NCI-H526 (cell line): ENCODE measurements at regions not wholly inside any gene's neighbourhood (a gene's known extent, or its start where the extent isn't known, plus 50 kb on each side); places are given as distances from the start of the nearest gene placed in this dataset.

ENCODE experiments used
- DNase-seq, 2 experiments: peaks; one replicate each; lab custom pipeline; 2025; lab: John Stamatoyannopoulos, UW

DNA sequence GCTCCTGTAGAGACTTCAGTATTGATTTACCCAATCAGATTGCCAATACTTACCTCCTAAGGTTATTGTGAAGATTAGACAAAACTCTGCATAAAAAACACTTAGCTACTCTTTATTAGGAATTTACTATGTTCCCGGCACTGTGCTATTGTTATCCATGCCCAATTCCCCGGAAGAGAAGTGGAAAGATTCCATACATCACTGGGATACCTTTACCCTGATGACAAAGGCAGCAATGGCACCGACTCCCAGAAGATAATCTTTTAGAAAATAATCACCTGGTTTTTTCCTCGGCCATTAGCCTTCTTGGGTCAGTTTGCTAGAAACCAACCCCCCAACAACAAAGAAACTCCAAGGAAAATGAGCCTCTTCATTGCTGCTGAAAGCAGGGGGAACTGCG, 226.0 kb downstream of the SNX18 start:
- no peak for DNase-seq

DNA sequence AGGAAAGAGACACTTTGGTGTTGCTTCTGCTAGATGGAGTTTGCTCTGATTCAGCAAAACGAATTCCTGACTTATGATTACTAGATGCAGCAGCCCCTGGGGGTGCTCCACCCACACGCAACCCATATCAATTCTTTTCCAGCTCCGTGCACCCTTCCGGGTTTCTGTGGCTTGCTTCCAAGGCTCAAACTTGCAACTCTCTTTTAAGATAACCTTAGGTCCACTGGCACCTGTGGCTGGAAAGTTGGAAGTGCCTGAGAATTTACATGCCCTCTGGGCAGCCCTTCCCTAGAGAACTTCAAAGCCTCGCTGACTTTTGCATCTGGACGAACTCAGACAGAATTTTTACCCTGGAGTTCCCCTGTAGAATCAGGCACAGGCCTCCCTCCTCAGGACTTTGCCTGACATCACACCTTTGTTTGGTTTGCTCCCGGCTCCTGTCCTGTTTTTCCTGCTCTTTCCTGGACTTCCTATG, 224.9 kb downstream of the SNX18 start:
- no peak for DNase-seq

DNA sequence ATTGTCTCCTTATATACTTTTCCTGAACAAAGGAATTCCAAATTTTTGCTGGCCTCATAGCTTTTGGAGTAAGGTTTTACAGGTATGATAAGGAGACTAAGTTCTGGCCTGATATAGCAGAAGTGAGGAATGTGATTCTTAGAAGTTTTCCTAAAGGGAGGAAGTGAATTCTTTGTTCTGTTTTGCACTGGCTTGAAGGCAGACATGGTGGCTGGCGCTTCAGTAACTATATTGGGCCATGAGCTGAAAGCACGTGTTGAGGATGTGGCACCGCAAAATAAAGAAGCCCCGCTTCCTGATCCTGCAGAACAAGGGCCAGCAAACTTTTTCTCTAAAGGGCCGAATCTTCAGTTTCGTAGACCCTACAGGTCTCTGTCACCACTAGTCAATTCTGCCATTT, 224.2 kb downstream of the SNX18 start:
- DNase-seq = no peak

DNA sequence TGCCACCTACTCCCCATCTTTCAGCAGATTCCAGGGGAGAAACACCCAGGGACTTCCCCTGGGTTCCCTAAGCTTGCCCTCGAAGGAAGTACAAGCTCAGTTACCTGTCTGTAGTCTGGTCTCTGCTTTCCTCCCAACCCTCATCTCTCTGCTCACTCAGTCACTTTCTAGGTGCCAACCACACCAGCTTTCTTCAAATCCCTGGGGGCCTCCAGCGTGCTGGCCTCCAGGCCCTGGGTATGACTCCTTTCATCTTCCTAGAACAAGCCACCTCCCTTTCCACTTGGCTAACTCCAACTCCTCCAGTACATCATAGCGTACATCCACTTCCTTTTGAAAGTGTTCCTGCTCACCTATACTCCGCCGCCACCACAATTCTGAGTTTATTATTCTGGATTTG, 222.6 kb downstream of the SNX18 start:
- no peak for DNase-seq

DNA sequence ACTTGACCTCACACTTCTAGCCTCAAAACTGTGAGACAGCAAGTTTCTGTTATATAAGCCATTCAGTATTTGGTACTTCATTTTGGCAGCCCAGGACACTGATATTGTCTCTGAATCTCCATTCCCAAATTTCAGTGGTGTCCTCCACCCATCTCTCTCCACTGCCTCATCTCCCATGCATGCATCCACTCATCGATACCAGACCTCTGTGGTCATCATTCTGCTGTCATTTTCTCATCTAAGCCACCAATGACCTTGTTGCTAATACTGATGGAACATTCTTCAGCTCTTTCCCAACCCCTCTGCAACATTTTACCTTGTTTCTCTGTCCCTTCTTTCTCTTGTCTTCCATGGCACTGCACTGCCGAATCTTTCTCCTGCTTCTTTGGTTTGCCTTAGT, 221.8 kb downstream of the SNX18 start:
- DNase-seq = no peak

DNA sequence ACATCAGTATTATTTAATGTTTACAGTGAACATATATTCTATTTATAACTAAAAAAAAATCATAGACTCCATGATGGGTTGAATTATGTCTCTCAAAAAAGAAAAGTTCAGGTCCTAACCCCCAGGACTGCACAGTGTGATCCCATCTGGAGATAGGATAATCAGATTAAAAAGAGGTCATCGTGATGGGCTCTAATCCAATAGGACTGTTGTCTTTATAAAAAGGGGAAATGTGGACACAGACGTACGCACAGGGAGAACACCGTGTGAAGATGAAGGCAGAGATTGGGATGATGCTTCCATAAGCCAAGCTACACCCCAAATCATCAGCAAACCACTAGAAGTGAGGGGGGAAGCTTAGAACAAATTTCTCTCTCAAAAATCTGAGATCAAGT, 221.4 kb downstream of the SNX18 start:
- DNase-seq = no peak

DNA sequence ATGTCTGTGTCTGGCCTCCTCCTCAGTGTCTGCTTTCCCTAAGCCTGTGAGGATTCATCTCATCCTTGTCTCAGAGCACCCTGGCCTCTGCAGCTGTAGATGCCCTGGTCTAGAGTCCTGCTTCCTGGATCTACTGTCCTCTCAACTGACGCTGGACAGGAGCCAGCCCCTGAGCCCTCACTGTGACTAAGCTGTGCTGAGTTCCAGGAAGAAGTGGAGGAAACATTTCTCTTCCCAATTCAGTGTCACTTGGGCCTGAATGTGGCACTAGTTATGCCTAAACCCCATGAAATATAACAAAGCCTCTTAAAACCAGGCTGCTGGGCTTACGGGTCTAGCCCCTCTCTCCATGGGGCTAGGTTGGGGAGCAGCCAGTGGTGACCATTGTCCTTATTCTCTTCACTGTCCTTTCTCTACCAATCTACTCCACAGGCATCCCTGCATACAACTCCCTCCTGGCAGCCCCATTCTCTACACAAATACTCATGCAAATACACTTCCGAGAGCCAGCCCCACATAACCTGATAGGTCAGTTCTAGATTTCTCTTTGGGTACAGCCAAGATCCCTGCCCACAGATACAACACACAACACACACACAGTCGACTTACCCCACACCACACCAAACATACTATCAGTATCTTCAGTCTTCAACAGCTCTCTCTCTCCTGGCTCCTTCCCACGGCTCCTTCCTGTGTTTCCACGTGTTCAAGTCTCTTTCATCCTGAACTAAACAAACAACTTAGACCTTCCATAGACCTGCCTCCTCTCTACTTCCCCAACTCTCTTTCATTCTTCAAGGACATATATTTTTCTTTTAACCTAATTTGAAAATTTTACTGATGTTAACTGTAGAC, 220.8 kb downstream of the SNX18 start:
- DNase-seq = no peak

DNA sequence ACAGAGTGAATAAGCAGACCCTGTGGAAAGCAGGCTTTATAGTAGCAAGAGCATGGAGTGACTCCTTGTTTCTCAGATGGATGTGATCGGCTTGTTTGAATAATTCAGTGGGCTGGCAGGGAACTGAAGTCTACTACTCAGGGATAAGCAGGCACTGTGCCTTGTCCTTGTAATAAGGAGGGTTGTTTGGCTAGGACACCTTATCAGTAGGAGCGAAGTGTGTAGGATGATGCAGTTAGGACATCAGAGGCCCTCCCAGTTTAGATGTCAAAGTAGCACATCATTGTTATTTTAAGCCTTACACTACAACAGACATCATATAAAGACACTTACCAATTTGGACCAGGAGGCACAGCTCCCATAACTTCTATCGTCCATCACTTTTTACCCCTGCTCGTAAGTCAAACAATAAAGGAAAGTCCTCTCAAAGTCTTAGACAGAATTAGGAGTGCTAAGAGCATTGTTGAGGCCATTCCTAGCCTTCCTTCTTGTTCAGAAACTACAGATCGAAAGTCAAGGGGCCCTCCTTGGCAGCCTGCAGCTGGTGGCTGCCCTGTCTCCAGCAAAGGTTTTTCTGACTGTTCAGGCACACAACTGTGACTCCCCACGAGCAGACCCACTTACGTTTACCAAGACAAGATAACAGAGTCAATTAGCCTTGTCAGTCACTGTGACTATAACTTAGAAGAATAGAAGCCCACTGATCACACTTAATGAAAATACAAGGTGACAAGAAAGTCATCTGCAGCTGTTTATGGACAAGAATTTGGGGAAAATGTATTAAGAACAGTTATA, 218.6 kb downstream of the SNX18 start:
- no peak for DNase-seq

DNA sequence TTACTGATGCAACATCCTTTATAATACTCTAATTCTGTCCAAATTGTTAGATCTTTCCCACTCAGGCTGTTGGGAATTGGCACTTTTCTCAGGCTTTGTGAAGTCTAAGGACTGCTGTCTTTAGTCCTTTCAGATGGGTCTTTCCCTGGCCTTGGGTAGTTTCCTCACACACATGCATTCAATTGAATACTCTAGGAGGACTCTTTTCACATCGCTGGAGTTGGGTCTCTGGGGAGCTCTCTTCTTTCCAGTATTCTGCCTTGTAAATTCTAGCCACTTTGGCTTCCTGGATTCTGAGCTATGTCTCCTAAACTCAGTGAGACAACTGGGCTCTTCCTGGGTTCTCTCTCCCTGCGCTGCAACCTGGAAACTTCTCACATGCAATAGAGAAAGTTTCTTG, 215.5 kb downstream of the SNX18 start:
- DNase-seq = no peak

DNA sequence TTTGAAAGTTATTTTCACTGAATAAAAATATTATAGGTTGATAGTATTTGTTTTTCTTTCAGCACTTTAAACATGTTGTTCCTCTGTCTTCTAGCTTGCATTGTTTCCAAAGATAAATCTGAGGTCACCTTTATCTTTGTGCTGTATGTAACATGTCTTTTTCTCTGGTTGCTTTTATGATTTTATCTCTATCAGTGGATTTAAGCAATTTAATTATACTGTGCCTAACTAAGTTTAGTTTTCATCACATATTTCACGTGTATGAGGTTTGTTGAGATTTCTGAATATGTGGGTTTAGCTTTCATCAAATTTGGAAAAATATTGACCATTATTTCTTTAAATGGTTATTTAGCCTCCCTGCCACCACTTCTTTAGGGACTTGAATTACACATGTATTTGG, 214.5 kb downstream of the SNX18 start:
- DNase-seq = no peak

DNA sequence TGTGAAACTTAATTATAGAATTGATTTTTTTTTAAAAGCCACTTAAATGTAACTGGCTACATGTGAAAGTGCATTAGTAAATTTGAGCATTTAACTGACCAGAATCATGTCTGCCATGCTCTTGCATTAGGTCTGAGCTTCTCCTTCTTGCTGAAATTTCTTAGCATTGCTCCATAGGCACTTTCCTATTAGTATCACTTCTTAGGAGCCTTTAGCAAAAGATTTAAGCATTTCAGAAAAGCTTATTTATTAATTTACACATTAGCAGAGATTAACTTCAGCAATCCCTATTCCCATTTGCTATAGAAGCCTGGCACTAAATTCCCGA, 211.0 kb downstream of the SNX18 start:
- no peak for DNase-seq

DNA sequence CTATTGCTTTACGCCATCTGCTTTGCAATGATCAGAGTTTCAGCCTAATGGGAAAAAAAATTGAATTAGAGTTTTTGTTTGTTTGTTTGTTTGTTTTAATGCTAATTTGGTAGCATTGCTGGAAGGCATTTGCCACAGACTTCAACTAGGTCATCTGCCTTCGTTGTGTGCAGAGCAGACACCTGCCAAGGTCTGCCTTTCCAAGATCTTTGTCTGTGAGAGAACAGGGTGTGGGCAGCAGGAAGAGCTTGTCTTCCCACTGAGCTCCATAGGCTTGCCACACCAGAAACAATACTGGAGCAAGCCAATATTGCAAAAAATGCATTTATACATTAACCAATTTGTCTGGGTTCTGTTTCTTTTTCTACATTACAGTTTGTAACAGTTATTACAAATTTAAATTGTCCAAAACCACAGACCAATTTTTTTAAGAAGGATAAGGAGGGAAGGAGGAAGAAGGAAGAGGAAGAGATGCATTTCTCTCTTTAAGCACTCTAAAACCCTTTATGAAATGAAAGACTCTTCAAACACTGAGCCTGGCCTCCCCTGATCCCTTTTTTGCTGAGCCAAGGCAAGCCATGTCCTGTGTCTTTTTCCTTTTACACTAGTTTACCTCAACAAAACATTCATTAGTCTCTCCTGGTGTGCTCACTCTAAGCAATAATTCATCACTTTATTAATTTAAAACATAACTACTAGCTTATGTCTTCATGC, 210.5 kb downstream of the SNX18 start:
- no peak for DNase-seq

DNA sequence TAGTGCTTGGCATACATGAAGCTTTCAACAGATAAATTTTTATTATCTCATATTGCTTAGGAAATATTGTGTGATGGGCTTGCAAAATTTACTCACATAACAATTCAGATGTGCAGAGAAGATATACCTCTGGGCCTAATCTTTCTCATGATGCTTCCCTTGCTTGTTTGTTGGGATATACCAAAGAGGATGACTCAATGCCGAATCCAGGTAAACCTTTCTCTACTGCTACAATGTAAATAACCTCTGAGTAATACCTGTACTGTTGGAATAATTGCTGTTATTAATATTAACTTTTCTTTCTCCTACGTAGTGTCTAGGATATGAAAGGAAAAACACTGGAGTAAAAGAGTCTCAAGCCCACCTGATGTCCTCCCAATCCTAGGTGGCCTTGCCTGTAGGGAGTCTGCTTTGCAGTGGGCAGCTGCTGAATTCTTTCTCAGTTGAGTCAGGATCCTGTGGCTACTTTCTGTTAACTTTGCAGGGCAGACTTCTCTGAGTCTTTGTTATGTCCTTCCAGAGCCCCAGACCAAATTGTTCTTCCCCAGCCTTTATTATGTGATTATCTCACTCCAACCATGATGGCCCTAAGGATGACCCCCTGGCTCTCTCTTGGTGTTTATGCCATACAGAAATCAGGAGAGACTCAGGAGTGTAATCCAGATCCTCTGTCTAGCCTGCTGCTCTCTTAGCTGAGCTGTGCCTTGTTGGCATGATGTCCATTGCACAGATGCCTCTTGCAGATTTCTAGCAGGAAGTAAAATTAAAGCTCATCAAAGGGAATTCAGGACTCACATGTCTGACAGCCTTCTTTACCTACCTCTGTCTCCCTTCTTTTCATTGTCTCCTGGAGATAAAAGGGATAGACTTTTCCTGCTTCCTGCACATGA, 208.1 kb downstream of the SNX18 start:
- no peak for DNase-seq

DNA sequence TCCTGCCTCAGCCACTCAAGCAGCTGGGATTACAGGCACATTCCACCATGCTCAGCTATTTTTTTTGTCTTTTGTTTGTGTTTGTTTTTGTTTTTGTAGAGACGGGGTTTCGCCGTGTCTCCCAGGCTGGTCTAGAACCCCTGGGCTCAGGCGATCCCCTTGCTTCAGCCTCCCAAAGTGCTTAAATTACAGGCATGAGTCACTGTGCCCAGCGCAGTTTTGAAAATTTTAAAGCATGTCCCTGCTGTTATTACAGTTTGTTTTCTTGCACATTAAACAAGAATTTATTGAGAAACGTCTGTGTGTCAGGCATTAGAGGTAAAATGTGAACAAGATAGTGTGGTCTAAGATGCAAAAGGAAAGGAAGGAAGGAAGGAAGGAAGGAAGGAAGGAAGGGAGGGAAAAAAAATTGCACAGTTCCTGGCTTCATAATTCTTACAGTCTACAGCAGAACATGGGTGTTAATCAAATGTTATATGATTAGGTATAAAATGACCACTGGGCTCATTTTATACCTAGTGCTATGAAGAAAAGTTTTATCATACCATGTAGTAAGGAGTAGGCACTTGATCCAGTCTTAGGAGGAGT, 205.4 kb downstream of the SNX18 start:
- no peak for DNase-seq

DNA sequence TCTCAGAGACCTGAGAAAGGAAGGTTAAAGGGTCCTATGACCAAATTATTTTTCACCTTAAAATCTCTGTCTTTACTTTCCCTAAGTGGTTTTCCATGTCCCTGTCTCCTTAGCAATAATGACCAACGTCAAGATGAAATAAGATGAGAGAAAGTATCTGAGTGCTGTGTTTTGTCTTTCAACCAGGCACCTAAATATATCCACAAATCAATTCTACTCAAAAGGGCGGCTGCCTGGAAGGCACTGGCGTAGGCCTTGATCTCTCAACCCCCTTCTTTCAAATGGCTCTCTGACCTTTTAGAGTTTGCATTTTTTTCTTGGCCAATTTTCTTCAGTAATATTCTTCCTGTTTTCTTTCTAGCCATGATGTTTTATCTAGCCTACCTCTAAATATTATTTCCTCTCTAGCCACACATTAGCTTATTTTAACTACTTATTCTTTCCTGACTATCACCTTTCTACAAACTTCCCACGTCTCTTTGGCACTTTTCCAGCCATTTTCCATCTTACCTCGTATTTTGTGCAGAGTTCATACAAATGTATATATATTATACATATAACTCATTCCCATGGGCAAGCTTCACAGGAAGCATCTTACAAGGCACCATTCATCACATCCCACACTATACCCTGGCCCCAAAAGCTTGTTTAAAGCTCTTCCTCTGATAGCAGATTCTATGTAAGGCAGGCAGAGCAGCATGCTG, 204.5 kb downstream of the SNX18 start:
- DNase-seq = no peak

DNA sequence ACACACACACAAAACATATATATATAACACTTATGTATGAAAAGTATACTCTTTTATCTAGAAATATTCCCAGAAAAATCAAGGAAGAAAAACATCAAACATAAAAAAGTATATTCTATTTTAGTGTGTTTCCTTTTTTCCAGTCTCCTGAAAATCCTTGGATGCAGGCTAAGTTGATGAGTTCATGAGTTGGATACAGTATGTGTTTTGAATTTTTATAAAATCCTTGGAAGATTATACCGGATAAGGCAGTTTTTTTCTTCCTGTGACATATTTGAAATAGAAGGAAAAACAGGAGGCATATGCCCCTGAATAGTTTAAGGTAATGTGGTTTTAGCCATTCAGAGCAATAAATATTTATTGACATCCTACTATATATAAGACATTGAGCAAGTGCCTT, 203.6 kb downstream of the SNX18 start:
- no peak for DNase-seq

DNA sequence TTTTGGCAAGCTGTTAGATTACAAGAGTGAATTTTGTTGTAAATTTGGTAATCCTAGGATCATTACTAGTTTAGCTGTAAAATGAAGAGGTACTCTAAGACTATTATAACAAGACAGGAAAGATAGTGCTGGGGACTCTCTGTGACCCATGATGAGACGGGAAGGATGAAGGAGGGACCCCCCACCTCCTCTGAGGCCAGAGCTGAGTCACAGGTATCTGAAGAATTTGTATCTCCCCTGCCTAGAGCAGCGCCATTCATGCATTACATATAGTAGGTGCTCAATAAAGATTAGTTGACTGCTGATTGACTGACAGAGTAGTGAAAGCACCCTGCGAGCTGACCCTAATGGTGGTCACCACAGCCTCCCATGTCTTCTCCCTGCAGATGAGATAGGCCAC, 202.8 kb downstream of the SNX18 start:
- DNase-seq = no peak

DNA sequence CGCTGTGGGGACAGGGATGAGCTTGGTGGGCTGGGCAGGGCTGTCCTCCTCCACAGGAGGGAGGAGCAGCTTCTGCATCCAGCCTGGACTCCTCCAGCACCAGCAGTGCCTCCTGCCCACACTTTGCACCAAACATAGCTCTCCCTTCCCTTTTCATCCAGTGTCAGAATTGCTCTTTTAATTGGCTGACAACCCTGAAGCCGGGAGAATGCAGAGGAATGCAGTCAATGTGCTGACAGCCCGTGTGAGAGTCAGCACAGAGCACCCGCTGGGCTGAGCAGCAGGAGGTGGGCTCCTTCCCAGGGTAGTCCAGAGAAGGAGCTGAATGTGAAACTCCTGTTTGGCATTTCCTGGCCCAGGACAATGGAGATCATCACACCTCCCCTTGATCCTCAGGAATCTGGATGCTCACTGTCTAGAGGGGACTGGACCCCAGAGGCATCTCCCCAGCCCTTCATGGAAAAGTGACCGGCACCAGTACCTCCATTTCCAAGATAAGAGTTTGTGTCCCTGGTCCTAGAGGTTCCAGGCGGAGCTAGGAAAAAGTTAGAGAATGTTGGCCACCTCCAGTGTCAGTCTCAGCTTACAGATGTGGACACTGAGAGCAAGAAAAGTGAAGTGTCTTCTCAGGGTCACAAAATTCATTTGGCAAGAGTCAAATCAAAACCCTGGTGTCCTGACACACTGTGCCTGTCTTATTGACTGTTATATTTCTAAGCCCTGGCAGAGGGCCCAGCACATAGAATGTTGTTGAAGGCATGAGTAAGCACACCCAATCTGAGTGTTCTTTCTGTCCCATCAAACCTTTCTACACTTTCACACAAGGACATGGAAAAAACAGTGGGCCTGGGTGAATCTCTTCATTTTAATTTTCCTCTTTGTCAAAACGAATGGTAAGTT, 202.1 kb downstream of the SNX18 start:
- no peak for DNase-seq

DNA sequence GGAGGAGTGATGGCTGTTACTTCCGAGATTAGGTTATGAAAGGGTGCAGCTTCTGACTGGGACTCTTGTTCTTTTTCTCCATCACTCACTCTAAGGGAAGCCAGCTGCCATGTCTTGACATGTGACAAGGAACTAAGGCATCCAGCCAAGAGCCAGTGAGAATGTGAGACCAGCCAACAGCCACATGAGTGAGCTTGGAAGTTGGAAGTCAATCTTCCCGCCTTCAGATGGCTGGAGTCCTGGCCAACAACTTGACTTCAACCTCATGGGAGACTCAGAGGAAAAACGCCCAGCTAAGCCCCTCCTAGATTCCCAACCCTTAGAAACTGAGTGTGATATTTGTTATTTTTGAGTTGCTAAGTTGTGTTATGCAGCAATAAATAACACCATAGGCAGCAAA, 201.1 kb downstream of the SNX18 start:
- no peak for DNase-seq

DNA sequence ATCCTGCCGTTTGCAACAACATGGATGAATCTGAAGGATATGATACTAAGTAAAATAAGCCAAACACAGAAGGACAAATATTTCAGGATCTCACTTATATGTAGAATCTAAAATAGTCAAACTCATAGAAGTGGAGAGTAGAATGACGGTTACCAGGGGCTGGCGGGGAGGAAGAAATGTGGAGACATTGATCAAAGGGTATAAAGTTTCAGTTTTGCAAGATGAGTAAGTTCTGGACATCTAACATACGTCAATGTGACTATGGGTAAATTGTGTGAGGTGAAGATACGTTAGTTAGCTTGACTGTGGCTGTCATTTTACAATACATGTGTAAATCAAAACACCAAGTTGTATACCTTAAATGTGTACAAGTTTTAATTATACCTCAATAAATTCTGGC, 200.3 kb downstream of the SNX18 start:
- DNase-seq = no peak
